Neural cell (in vitro differentiated cells): ENCODE measurements at regions not wholly inside any gene's neighbourhood (a gene's known extent, or its start where the extent isn't known, plus 50 kb on each side); places are given as distances from the start of the nearest gene placed in this dataset.

ENCODE experiments used
- H2AFZ ChIP-seq: fragments of 200-600, 300-800 bp; sonication (generic), shearing (Covaris generic); 2 replicates; pipeline ENCODE4 v1.6.0; 2014; ENCODE audit warnings: low read depth, mild to moderate bottlenecking, antibody characterized with exemption, low read length, moderate library complexity
- H3F3A ChIP-seq: fragments of 200-600 bp; shearing (Covaris generic); 2 replicates; pipeline ENCODE4 v1.6.1; 2016; ENCODE audit warnings: mild to moderate bottlenecking, moderate library complexity, mixed read lengths, antibody characterized with exemption, low read length; ENCODE audit not compliant: insufficient read depth, poor library complexity, severe bottlenecking
- H3K27ac ChIP-seq: fragments of 200-600, 300-800 bp; sonication (generic), shearing (Covaris generic); 2 replicates; pipeline ENCODE4 v1.5.1; 2014; ENCODE audit warnings: mild to moderate bottlenecking, low read length, moderate library complexity
- H3K27me3 ChIP-seq: fragments of 300-800, 200-600 bp; sonication (generic), shearing (Covaris generic); 2 replicates; pipeline ENCODE4 v1.6.0; 2014; ENCODE audit warnings: mild to moderate bottlenecking, low read depth, low read length, moderate library complexity; ENCODE audit not compliant: insufficient read depth
- H3K36me3 ChIP-seq: fragments of 300-800, 200-600 bp; sonication (generic), shearing (Covaris generic); 2 replicates; pipeline ENCODE4 v1.5.1; 2014; ENCODE audit warnings: mild to moderate bottlenecking, antibody characterized with exemption, low read length, moderate library complexity; ENCODE audit not compliant: insufficient read depth
- H3K4me2 ChIP-seq: fragments of 300-800, 200-600 bp; sonication (generic), shearing (Covaris generic); 2 replicates; pipeline ENCODE4 v1.6.0; 2014; ENCODE audit warnings: mild to moderate bottlenecking, low read length
- H3K4me3 ChIP-seq: fragments of 300-800, 200-600 bp; sonication (generic), shearing (Covaris generic); 2 replicates; pipeline ENCODE4 v1.5.1; 2014; ENCODE audit warnings: mild to moderate bottlenecking, low read length, moderate library complexity
- H3K79me2 ChIP-seq: fragments of 200-600 bp; shearing (Covaris generic); replicated peaks from 2 replicates; pipeline ENCODE4 v1.6.0; 2014; ENCODE audit warnings: mild to moderate bottlenecking, low read length, moderate library complexity; ENCODE audit not compliant: insufficient read depth
- H3K9ac ChIP-seq: fragments of 300-800, 200-600 bp; sonication (generic), shearing (Covaris generic); 2 replicates; pipeline ENCODE4 v1.6.1; 2016; ENCODE audit warnings: mild to moderate bottlenecking, low read length, mixed read lengths
- H3K9me2 ChIP-seq: fragments of 200-600 bp; shearing (Covaris generic); 2 replicates; pipeline ENCODE4 v1.6.1; 2016; ENCODE audit warnings: mild to moderate bottlenecking, low read length, mixed read lengths; ENCODE audit not compliant: insufficient read depth
- H3K9me3 ChIP-seq: fragments of 200-600, 300-800 bp; sonication (generic), shearing (Covaris generic); 2 replicates; pipeline ENCODE4 v1.6.1; 2016; ENCODE audit warnings: mild to moderate bottlenecking, mixed run types, low read length, moderate library complexity, mixed read lengths
- H4K20me1 ChIP-seq: fragments of 200-600 bp; shearing (Covaris generic); 2 replicates; pipeline ENCODE4 v1.6.1; 2016; ENCODE audit warnings: mild to moderate bottlenecking, mixed run types; ENCODE audit not compliant: insufficient read depth
- EP300 ChIP-seq: fragments of 450-650 bp; conservative IDR thresholded peaks from 2 replicates; pipeline ENCODE4 v1.6.1; 2014; ENCODE audit warnings: antibody characterized with exemption, mild to moderate bottlenecking, moderate library complexity; ENCODE audit not compliant: poor library complexity, severe bottlenecking
- EZH2 ChIP-seq: fragments of 200-600, 300-800 bp; shearing (Covaris generic), sonication (generic); IDR thresholded peaks from 2 replicates; pipeline ENCODE4 v1.6.1; 2014; ENCODE audit warnings: antibody characterized with exemption, low read length, borderline replicate concordance, mild to moderate bottlenecking; ENCODE audit not compliant: insufficient read depth, poor library complexity, severe bottlenecking
- MXI1 ChIP-seq: fragments of 450-650 bp; conservative IDR thresholded peaks from 2 replicates; pipeline ENCODE4 v1.6.1; 2014; ENCODE audit warnings: antibody characterized with exemption, mild to moderate bottlenecking; ENCODE audit not compliant: poor library complexity, severe bottlenecking
- POLR2AphosphoS5 ChIP-seq: IDR thresholded peaks from 2 replicates; pipeline ENCODE4 v1.6.1; 2012
- RAD21 ChIP-seq: fragments of 450-650 bp; conservative IDR thresholded peaks from 2 replicates; pipeline ENCODE4 v1.6.1; 2014; ENCODE audit warnings: antibody characterized with exemption, mild to moderate bottlenecking, moderate library complexity
- SMC3 ChIP-seq: fragments of 450-650 bp; conservative IDR thresholded peaks from 2 replicates; pipeline ENCODE4 v1.6.1; 2014; ENCODE audit warnings: antibody characterized with exemption, mild to moderate bottlenecking, moderate library complexity; ENCODE audit not compliant: poor library complexity
- TAF1 ChIP-seq: IDR thresholded peaks from 2 replicates; pipeline ENCODE4 v1.6.1; 2012; ENCODE audit warnings: low read depth
- TF ChIP-seq, protein P1 (sequence below): IDR thresholded peaks from 2 replicates; pipeline ENCODE4 v1.6.1; 2012; ENCODE audit warnings: borderline replicate concordance
- TF ChIP-seq, protein P2 (sequence below): fragments of 450-650 bp; IDR thresholded peaks from 2 replicates; pipeline ENCODE4 v1.5.1; 2014; ENCODE audit warnings: antibody characterized with exemption, mild to moderate bottlenecking, moderate library complexity; ENCODE audit not compliant: poor library complexity, severe bottlenecking

DNA sequence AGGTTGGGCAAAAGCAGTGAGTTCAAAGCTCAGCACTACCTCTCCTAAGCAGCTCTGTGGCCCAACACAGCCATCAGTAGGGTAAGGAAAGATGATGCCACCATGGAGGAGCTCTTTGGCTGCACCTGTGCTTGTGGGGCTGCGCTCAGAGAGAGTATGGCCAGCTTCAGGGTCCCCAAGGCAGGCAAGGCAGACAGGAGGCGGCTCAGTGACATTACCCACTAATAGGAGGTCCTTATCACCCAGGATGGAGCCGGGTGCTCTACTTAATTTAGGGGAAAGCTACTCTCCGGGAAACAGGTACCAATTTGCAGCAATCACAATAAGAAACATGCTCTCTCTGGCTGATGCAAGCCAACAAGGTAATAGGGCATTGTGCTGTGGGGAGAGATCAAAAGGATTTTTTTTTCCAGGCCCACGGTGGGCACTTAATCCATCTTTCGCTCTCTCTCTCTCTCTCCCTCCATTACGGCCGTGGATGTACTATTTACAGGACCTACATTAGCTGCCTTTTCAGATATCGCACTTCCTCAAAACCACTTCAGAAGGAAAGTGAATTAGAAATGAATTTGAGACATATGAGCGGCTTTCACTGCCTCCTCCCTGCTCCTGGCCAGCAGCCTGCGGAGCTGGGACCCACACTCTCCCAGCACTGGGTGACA lies 446.3 kb downstream of the SOX6 start:
- Histone ChIP-seq H4K20me1 (no peaks in the 10 kb centered on the region), H3K4me3 (no peak overlapping the region), H3K27me3 (no peaks in the 10 kb centered on the region), H3K9ac (no peak overlapping the region), H3F3A (no peaks in the 10 kb centered on the region), H3K36me3 (no peaks in the 10 kb centered on the region), H3K9me3 (no peaks in the 10 kb centered on the region), H3K79me2 (no peaks in the 10 kb centered on the region), H2AFZ (no peak overlapping the region), H3K9me2 (no peaks in the 10 kb centered on the region), H3K4me2 (no peak overlapping the region), H3K27ac (no peak overlapping the region)
- TF ChIP-seq POLR2AphosphoS5, result peak; percentile 33
- no peak for TF ChIP-seq EZH2
- no peak for TF ChIP-seq SMC3
- TF ChIP-seq, protein P1, sequence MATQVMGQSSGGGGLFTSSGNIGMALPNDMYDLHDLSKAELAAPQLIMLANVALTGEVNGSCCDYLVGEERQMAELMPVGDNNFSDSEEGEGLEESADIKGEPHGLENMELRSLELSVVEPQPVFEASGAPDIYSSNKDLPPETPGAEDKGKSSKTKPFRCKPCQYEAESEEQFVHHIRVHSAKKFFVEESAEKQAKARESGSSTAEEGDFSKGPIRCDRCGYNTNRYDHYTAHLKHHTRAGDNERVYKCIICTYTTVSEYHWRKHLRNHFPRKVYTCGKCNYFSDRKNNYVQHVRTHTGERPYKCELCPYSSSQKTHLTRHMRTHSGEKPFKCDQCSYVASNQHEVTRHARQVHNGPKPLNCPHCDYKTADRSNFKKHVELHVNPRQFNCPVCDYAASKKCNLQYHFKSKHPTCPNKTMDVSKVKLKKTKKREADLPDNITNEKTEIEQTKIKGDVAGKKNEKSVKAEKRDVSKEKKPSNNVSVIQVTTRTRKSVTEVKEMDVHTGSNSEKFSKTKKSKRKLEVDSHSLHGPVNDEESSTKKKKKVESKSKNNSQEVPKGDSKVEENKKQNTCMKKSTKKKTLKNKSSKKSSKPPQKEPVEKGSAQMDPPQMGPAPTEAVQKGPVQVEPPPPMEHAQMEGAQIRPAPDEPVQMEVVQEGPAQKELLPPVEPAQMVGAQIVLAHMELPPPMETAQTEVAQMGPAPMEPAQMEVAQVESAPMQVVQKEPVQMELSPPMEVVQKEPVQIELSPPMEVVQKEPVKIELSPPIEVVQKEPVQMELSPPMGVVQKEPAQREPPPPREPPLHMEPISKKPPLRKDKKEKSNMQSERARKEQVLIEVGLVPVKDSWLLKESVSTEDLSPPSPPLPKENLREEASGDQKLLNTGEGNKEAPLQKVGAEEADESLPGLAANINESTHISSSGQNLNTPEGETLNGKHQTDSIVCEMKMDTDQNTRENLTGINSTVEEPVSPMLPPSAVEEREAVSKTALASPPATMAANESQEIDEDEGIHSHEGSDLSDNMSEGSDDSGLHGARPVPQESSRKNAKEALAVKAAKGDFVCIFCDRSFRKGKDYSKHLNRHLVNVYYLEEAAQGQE, result peak; percentile 57
- no peak for TF ChIP-seq RAD21
- no peak for TF ChIP-seq TAF1
- TF ChIP-seq, protein P2, sequence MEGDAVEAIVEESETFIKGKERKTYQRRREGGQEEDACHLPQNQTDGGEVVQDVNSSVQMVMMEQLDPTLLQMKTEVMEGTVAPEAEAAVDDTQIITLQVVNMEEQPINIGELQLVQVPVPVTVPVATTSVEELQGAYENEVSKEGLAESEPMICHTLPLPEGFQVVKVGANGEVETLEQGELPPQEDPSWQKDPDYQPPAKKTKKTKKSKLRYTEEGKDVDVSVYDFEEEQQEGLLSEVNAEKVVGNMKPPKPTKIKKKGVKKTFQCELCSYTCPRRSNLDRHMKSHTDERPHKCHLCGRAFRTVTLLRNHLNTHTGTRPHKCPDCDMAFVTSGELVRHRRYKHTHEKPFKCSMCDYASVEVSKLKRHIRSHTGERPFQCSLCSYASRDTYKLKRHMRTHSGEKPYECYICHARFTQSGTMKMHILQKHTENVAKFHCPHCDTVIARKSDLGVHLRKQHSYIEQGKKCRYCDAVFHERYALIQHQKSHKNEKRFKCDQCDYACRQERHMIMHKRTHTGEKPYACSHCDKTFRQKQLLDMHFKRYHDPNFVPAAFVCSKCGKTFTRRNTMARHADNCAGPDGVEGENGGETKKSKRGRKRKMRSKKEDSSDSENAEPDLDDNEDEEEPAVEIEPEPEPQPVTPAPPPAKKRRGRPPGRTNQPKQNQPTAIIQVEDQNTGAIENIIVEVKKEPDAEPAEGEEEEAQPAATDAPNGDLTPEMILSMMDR, result no peak
- no peak for TF ChIP-seq EP300
- TF ChIP-seq MXI1, result no peak

DNA sequence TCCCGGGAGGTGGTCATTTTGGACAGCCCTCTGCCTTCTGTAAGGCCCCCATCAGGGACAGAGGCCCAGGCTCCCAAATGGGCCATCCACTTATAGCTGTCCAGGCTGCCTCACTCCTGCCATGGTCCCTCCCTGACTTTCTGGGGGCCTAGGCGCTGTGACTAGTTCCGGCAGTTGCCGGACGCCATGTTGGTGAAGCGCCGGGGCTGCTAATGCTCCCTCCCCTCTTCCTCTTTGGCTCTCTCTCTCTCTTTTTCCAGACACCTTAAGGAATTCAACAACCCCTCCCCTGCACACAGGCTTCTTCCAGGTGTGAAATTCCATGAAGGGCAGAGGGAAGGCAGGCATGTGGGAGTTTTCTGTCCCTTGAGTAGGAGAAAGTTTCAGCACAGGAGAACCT lies 445.6 kb downstream of the SOX6 start:
- Histone ChIP-seq H3F3A (no peaks in the 10 kb centered on the region), H4K20me1 (no peaks in the 10 kb centered on the region), H3K4me2 (no peak overlapping the region), H3K79me2 (no peaks in the 10 kb centered on the region), H3K4me3 (no peak overlapping the region), H3K9ac (no peak overlapping the region), H3K36me3 (no peaks in the 10 kb centered on the region), H3K9me3 (no peaks in the 10 kb centered on the region), H3K27me3 (no peaks in the 10 kb centered on the region), H3K9me2 (no peaks in the 10 kb centered on the region), H2AFZ (no peak overlapping the region), H3K27ac (no peak overlapping the region)
- TF ChIP-seq MXI1 (no peak), EZH2 (no peak), EP300 (no peak)
- TF ChIP-seq, protein P2, result no peak
